GM21360 (cell line): ENCODE measurements at regions not wholly inside any gene's neighbourhood (a gene's known extent, or its start where the extent isn't known, plus 50 kb on each side); places are given as distances from the start of the nearest gene placed in this dataset.
"Not testable (repeated sequence)": the region's sequence is repeated elsewhere in the genome, so short reads cannot be mapped to it uniquely, and the experiment has no call there.

Experiments
- ATAC-seq: cut with Tn5 transposase; IDR thresholded peaks from one replicate; pipeline ENCODE4 v1.9.1; 2021; ENCODE audit warnings: mild to moderate bottlenecking, moderate library complexity; ENCODE audit not compliant: unreplicated experiment

DNA sequence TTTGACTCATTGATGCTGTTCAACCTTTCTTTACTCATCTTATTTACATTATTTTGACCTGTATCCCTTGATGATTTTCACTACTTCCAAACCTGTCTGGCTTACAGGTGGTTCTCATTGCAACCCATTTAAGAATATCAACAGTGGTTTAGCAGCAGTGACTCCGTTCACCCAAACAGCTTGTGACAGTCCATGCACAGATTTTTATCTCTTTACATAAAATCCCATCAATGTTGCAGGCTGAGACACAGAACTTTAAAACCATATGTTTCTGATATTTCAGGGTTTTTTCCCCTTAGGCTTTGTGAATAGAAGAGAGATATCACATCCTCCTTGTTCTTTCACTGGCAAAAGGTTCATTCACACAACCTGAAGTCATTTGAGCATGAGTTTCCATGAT lies 149.1 kb upstream of the CDIN1 start:
- no peak for ATAC-seq

- ATAC-seq, result no peak
These were observed 148.6 kb upstream of the CDIN1 start for GRCh38 chr15:36430726-36431265.

DNA sequence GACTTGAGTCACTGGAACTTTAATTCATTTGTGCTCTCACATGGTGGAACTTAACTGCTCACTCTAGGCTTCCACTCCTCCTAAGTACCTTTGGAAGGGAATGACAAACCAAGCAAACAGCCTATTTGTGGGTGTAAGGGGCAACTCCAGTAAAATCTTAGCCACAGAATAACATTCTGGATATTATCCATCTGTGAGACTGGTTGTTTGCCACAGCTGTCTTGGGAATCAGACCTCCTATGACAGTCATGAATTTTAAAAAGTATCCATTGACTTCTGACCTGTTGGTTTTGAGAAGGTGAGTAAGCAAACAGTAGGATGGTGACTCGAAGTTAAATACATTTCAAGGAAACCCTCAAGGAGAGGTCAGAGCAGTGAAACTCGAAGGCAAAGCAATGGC lies 147.3 kb upstream of the CDIN1 start:
- ATAC-seq, result no peak

GRCh38 chr15:36434177-36434576 lies 145.2 kb upstream of the CDIN1 start:
- ATAC-seq, result no peak

- ATAC-seq, result no peak
These were observed 140.9 kb upstream of the CDIN1 start for GRCh38 chr15:36438499-36438898.

DNA sequence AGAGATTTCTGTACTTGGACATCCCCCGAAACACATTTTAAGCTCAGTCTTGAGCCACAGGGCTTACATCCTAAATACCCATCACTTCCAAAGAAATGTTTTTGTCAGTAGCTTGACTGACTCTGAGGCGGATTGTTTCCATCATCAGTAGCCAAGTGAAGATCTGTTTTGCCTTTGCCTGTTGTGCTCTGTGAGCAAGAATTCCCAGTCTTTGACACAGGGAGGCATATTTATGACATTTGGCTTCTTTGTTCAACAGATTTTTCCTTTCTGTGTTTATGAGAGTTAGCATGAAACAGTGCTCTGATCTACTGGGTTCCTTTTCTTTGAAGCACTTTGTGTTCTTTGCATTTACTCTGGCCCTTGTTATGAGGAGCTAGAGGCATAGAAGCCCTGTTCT lies 132.1 kb upstream of the CDIN1 start:
- no peak for ATAC-seq

GRCh38 chr15:36448418-36448817 lies 131.0 kb upstream of the CDIN1 start:
- no peak for ATAC-seq

GRCh38 chr15:36449084-36449661 lies 130.3 kb upstream of the CDIN1 start:
- ATAC-seq, result no peak

- ATAC-seq, result no peak
These were observed 129.7 kb upstream of the CDIN1 start for GRCh38 chr15:36449662-36450145.

- ATAC-seq, result not testable (repeated sequence)
These were observed 125.2 kb upstream of the CDIN1 start for GRCh38 chr15:36454244-36454643.

- ATAC-seq, result no peak
These were observed 121.0 kb upstream of the CDIN1 start for GRCh38 chr15:36458411-36458810.

GRCh38 chr15:36465304-36465703 lies 114.1 kb upstream of the CDIN1 start:
- ATAC-seq, result no peak

GRCh38 chr15:36468746-36469145 lies 110.7 kb upstream of the CDIN1 start:
- ATAC-seq, result no peak

DNA sequence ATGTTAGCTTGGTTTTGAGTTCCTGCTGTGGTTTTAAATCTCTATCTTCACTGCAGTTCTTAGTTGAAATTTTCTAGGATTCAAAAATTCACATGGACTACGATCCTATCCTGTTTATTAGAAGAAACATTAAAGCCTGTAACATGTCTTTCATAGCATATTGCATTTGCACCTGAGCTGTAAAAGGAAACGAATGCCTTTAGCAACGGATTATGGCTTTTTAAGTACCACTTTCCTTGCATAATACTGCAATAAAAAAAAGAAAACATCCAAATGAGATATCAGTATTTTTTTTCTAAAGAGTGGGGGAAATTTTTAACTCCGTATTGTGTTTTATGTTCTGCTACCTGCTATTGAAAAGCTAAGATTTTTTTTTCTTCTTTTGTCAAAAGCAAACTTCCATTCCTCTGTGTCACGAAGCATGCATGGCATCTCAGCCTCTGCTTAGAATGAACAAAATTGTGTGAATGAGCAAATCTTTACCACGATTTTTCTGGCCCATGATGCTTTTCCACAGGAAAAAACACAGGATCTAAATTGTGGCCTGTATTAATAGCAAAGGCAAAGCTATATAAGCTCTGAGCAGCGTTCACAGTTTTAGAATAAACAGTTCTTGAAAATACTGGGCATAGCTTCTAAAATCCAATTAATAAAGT lies 110.0 kb upstream of the CDIN1 start:
- no peak for ATAC-seq

- no peak for ATAC-seq
These were observed 106.8 kb upstream of the CDIN1 start for GRCh38 chr15:36472672-36473071.

DNA sequence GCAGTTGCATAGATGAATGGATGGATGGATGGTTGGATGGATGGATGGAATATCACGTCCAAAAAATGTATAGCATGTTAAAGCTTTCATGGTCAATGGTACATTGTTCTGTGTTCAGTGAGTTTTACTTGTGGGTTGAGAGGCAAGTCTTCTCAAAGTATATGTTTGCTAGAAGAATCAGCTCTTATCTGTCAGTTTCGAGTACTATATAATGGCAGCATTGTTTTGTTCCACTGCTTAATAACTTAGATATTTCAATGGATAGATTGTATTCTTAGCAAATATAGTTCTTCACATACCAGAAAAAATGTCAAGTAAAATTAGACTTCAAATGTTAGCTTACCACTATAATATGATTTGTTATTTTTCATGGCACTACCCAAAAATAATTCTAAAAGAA lies 100.9 kb upstream of the CDIN1 start:
- no peak for ATAC-seq

- ATAC-seq, result no peak
These were observed 100.1 kb upstream of the CDIN1 start for GRCh38 chr15:36479200-36479896.

DNA sequence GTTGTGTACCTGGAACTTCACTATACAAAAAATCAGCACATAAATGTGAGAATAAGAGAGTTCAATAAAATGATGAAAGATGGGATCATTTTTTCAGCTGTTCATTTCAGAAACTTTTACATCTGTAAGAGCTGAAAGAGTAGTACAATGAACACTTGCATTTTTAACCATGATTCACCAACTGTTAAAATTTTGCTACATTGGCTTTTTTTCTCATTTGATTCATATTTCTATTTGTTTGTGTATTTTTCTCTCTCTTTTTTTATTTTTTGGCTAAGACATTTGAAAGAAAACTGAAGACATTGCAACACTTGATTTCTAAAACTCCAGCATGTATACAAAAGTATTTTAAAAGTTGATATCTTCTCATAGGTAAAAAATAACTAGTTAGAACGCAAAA lies 98.3 kb upstream of the CDIN1 start:
- no peak for ATAC-seq

GRCh38 chr15:36483409-36483808 lies 96.0 kb upstream of the CDIN1 start:
- ATAC-seq, result no peak

DNA sequence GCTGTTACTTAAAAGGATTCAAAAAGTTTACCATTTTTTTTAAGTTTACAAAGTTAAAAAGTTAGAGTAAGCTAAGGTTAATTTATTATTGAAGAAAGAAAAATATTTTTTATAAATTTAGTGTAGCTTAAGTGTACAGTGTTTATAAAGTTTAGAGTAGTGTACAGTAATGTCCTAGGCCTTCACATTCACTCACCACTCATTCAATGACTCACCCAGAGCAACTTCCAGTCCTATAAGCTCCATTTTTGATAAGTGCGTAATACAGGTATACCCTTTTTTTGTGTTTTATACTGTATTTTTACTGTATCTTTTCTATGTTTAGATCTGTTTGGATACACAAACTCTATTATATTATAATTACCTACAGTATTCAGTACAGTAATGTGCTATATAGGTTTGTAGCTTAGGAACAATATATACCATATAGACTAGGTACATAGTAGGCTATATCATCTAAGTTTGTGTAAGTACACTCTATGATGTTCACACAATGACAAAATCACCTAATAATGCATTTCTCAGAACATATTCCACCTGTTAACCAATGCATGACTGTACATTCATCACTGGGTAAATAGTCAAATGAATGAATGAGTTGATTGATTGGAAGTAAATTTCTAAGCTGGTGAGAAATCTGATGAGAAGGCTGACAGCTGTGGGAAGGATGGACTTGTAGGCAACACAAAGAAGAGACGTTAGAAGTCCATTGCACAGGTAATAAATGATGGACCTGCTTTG lies 95.2 kb upstream of the CDIN1 start:
- ATAC-seq, result no peak

DNA sequence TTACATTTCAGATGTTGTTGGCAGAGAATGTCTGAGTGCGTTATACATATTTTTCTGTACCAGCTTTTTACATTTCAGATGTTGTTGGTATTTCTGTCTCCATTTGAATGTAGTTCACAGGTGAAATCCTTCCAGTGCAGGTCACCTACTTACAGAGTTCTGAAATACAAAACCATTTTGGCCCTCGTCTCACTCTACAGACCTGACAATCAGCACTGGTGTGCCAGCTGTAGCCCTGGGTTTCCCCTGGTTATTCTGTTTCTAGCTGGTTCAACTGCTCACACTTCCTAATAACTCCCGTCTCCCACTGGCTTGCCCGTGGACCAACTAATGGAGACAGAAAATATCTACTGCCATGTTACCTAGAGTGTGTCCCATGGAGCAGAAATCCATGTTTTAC lies 87.5 kb upstream of the CDIN1 start:
- no peak for ATAC-seq
